ENCODE measurements at regions not wholly inside any gene's neighbourhood (a gene's known extent, or its start where the extent isn't known, plus 50 kb on each side); places are given as distances from the start of the nearest gene placed in this dataset.

DNA sequence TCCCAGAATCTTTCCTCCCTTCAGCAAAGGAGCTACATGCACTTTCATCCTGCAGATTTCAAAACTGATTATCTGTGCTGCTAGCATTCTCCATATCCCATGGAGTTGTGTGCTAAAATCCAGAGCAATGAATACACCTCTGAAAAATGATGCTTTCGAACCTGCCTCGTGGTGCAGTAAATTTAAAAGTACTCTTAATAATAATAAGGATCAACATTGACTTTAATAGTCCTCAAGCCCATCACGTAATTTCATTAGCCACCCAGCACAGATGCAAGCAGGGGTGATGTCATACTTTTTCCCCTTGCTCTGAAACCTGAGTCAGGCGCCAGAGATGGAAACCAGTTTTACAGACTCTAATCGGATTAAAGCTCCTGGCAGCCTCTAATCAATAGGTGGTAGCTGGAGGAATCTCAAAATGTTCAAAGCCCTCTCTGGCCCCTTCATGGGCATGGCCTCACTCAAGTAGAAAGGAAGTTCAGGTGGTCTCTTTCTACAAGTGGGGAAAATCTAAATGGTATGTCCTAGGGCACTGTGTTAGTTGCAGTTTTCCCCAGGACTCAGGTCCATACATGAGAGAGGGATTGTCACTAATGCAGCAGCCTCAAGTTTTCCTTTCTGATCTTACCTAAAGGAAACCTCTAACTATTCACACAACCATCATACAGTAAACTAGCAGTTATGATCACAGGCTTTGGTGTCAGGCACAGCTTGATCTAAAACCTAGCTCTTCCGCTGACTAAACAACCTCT is 221.6 kb upstream of the SLC30A5 start:
- no peak overlapping the region for H3K4me3 ChIP-seq (ENCODE audit: low read length)
- TF ChIP-seq ZNF274 (IDR thresholded peaks at IDR 0.05; ENCODE audit: low read depth, low read length), result no peak

DNA sequence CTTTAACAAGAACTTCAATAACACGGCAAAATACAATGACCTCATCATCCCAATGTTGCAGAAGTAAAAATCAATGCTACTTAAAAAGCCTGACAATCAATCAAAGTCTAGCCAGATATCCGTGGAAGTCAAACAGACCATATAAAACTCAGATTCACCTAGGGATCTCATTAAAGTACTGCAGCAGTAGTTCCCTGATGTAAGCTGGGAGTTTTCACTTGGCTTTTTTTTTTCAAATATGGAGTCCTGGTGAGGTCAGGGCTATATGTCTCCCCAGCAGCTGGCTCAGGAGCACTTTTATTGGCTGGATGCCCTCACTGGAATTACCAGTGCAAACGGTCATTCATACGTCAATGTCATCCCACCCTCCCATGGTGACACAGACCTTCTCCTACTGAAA is 220.6 kb upstream of the SLC30A5 start:
- no peak for TF ChIP-seq ZNF274 (IDR thresholded peaks at IDR 0.05; ENCODE audit: low read depth, low read length)
- H3K4me3 ChIP-seq (ENCODE audit: low read length), result no peak overlapping the region

DNA sequence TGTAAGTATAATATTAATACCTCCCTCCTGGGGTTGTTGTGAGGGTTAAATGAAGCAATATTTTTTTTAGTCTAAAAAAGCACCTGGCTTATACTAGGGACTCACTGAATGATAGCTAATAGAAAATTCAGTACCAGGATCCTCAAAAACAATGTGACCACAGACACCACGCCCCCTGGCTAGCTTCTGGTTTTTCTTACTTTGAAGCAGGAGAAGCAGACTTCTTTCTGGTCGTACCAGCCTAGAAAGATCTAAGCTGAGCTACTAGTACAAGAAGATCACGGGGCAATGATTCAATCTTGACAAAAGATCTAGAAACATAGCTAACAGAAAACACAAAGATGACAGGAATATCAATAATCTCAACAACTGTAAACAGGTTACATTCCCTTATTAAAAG is 218.5 kb upstream of the SLC30A5 start:
- H3K4me3 ChIP-seq (ENCODE audit: low read length), result no peak overlapping the region
- no peak for TF ChIP-seq ZNF274 (IDR thresholded peaks at IDR 0.05; ENCODE audit: low read depth, low read length)

DNA sequence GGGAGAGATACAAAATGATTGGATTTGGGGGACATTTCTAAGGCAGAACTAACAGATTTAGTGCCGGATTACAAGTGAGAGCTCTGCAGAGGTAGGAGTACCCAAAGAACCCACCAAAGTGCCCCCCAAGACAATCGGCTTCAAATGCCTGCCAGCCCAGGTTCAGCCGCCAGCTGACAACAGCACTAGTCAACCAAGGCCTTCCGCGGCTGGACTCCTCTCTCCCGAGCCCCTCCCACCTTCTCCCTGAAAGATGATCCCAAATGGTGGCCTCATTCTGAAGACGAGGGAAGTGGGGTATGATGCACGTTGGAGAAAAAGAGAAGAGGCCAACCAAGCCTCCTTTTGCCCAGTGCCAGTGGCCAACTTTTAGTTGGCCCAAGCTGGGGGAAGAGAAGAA is 210.4 kb upstream of the SLC30A5 start:
- TF ChIP-seq ZNF274 (IDR thresholded peaks at IDR 0.05; ENCODE audit: low read depth, low read length), result no peak
- no peak overlapping the region for H3K4me3 ChIP-seq (ENCODE audit: low read length)

DNA sequence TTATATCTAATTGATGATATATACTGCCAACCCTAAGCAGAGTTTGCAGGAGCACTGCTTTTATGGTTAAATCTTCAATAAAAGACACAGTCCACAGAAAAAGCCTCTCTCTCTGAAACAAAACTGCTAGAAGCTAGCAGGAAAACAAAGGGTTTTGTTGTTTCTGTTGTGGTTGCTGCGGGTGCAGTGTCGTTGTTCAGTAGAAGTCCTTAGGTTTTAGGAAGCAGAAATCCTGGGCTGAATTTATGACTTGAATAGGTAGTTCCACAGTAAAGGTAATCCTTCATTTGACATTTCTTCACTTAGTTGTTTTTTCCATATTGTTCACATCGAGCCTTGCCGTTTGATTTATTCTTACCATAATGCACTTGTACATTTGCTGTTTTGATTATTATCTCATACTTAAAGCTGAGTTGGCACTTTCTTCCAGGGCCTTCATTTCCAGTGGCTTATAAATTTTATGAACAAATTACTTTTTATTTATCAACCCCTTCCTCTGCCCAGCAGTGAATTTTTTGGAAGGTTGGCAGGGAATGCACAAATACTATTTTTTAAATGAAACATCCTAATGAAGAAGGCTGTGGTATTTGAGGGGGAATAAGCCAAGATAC is 209.6 kb upstream of the SLC30A5 start:
- H3K4me3 ChIP-seq (ENCODE audit: low read length), result no peak overlapping the region
- TF ChIP-seq ZNF274 (IDR thresholded peaks at IDR 0.05; ENCODE audit: low read depth, low read length), result no peak

DNA sequence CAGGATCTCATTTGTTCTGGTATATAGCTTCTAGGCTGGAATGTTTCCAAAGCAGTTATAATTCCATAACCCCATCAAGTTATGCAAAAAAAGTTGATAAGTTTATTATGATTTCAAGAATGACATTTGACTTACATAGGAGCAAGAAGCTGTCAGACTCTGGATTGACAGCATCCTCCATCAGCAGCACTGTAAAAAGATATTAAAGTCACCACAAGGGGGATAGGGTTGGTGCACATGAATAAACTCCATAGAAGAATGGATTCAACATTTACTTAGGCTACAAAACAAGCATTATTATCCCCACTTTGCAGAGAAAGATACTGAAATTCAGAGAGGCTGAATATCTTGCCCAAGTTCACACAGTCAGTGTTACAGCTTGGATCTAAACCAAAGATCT is 208.9 kb upstream of the SLC30A5 start:
- H3K4me3 ChIP-seq (ENCODE audit: low read length), result no peak overlapping the region
- no peak for TF ChIP-seq ZNF274 (IDR thresholded peaks at IDR 0.05; ENCODE audit: low read depth, low read length)

DNA sequence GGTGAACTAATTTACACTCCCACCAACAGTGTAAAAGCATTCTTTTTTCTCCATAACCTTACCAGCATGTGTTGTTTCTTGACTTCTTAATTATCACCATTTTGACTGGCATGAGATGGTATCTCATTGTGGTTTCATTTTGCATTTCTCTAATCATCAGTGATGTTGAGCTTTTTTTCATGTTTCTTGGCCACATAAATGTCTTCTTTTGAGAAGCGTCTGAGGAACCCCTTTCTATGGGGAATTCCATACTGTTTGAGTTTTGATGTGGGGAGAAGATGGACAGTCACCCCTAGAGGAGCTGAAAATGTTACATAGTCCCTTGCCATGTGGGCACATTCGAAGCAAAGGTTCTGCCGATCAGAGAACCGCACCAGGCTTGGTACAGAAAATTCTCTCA is 207.0 kb upstream of the SLC30A5 start:
- TF ChIP-seq ZNF274 (IDR thresholded peaks at IDR 0.05; ENCODE audit: low read depth, low read length), result no peak

DNA sequence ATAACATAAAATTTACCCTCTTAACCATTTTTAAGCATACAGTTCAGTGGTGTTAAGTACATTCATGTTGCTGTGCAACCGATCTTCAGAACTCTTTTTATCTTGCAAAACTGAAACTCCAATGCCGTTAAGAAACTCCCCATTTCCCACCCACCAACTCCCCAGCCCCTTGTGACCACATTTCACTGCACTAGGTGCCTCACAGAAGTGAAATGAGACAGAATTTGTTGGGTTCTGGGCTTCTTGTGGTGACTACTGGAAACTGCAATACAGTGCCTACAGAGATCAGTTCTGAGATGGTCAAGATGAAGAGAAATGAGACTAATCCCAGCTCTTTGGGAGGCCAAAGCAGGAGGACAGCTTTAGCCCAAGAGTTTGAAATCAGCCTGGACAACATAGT is 202.1 kb upstream of the SLC30A5 start:
- no peak overlapping the region for H3K4me3 ChIP-seq (ENCODE audit: low read length)
- TF ChIP-seq ZNF274 (IDR thresholded peaks at IDR 0.05; ENCODE audit: low read depth, low read length), result no peak

More for the DNA sequence above, 207.0 kb upstream of the SLC30A5 start:
- no peak overlapping the region for H3K4me3 ChIP-seq (ENCODE audit: low read length)

DNA sequence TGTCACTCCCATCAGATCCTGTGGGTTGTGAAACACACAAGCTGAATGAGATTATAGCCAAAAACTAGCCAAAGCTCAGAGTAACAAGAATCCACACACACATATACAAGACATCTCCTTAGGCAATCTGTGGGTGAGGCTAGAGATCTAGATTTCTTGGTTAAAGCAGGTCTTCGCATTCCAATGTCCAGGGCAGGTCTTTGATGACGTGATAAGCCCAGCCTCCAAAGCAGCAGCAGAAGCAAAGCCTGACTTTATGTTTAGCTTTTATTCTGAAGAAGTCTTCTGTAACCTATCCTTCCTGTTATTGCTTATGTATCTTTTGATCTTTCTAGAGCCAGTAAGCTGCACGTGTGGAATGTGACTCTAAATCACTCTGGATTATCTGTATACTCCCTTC is 199.1 kb upstream of the SLC30A5 start:
- H3K4me3 ChIP-seq (ENCODE audit: low read length), result no peak overlapping the region
- no peak for TF ChIP-seq ZNF274 (IDR thresholded peaks at IDR 0.05; ENCODE audit: low read depth, low read length)

DNA sequence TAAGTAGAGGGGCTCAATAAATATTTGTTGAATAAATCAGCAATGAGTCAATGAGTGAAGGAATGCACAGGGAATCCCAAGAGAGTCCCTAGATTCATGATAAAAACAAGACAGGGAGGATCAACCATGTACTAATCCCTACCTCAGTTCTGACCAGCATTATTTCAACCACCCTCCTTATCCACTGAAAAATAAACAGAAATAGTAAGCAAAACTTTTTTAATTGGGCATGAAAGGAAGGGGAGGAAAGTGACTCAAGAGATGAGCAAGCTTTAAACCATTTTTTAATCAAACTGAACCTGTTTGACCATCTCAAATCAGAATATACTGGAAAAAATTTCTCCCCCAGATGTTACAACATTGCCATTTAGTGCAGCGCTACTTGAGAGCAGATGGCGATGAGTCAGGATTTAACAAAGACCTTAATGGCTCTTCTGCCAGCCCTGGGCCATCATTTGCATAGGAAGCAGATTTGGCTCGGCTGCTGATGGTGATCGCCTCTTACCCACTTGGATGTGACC is 194.8 kb upstream of the SLC30A5 start:
- no peak overlapping the region for H3K4me3 ChIP-seq (ENCODE audit: low read length)
- no peak for TF ChIP-seq ZNF274 (IDR thresholded peaks at IDR 0.05; ENCODE audit: low read depth, low read length)

DNA sequence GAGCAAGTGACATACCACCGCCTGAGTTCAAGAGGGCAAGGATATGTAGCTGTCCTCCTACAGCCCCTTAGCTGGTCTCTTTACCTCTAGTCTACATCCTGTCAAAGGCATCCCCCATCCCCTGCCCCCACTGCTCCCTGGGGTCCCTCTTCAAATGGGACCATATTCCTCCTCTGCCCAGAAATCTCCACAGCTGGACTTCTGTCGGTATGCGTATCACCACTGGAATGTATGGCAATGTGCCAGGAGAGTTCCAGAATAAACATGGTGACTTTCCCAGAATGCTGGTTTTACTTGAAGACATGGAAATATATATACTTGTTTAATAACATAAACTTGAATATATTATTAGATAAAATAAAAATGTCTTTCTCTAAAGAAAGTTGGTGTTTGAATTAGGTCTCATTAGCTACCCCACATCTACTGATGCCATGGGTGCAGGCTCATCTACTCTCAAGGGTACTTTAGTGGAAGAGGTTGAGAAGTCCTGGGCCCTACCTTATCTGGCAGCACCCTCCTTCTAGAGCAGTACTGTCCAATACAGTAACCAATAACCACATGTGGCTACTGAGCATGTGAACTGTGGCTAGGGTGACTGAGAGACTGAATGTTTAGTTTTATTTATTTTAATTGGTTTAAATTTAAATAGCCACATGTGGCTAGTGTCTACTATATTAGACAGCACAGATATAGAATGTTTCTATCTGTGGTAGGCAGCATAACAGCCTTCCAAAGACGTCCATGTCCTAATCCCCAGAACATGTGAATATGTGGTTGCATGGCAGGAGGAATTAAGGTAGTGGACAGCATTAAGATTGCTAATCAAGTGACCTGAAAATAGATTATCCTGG is 181.7 kb upstream of the SLC30A5 start:
- H3K4me3 ChIP-seq (ENCODE audit: low read length), result no peak overlapping the region
- TF ChIP-seq ZNF274 (IDR thresholded peaks at IDR 0.05; ENCODE audit: low read depth, low read length), result no peak

DNA sequence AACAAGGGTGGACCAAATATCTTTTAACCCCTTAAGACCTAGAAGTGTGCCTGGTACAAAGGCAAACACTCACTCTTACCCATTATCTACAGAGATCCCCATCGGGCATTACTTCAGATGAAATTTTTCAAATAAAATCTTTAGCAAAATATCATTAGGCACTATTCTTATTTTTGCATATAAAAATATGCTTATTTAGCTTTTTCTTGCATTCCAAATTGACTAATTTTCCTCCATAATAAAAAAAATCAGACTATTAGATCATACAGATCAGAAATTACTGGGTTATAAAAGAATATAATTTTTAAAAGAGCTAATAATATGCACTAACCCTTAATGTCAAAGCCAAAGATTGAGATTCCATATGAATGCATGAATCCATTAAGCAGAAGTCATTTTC is 178.7 kb upstream of the SLC30A5 start:
- H3K4me3 ChIP-seq (ENCODE audit: low read length), result no peak overlapping the region
- no peak for TF ChIP-seq ZNF274 (IDR thresholded peaks at IDR 0.05; ENCODE audit: low read depth, low read length)

DNA sequence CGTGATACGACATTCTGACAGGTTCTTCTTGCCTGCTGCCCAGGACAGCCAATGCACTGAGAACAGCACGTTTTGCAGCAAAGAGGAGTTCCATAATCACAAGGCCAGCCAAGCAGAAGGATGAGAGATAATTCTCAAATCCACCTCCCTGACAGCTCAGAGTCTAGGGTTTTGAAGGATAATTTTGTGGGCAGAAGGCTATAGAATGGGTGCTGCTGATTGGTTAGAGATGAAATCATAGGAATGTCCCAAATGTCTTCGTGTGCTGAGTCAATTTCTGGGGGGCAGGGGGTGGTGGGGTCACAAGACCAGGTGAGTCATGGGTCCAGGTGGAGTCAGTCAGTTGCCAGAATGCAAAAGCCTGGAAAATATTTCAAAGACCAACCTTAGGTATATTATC is 175.5 kb upstream of the SLC30A5 start:
- no peak for TF ChIP-seq ZNF274 (IDR thresholded peaks at IDR 0.05; ENCODE audit: low read depth, low read length)
- H3K4me3 ChIP-seq (ENCODE audit: low read length), result no peak overlapping the region

DNA sequence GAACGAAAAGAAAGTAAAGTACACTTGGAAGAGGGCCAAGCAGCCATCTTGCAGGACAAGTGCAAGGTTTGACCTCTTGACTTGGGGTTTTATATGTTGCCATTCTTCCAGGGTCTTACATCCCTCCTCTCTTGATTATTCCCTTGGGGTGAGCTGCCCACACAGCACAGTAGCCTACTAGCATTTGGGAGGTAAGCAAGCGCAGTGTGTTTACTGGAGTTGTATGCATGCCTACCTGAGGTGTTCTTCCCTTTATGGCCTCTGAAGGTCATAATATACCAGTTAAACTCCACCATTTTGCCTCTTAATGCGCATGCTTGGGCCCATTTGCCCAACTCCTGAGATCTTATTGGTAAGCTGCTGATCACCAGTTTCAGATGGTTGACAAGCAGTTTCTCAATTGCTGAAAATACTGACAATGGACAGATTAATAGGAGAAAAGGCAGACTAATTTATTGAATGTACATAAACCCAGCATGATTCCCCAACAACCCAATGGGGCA is 173.8 kb upstream of the SLC30A5 start:
- no peak for TF ChIP-seq ZNF274 (IDR thresholded peaks at IDR 0.05; ENCODE audit: low read depth, low read length)
- no peak overlapping the region for H3K4me3 ChIP-seq (ENCODE audit: low read length)

Measured in GM08714 (cell line).